Activated CD4-positive, alpha-beta T cell treated with anti-CD3 and anti-CD28 coated beads for 24 hours (primary cell): ENCODE measurements at regions not wholly inside any gene's neighbourhood (a gene's known extent, or its start where the extent isn't known, plus 50 kb on each side); places are given as distances from the start of the nearest gene placed in this dataset.

Experiments
- DNase-seq, 2 donors: peaks; one replicate each; pipeline ENCODE4 v3.0.0-alpha.2; 2020; ENCODE audit warnings: low read depth in 2 of 2

GRCh38 chr14:51473808-51474565, 177.7 kb upstream of the FRMD6 start:
- DNase-seq: no peak

DNA sequence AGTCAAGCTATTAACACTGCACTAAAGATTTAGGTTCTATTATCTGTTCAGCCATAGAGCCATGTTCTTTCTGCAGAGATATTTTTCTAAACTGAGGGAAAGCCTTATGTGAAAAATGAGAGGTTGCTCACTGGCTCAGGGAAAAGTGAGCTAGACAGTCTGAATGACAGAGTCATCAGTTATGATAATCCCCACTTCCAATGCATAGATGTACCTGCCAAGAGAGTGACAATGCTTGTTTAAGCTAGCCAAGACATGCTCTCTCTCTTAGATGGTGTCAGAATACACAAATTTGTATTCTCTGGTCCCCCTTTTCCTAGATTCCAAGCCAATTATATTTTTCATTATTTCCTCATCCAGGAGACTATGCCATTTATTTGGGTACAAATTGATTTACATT, 176.9 kb upstream of the FRMD6 start:
- DNase-seq: no peak

DNA sequence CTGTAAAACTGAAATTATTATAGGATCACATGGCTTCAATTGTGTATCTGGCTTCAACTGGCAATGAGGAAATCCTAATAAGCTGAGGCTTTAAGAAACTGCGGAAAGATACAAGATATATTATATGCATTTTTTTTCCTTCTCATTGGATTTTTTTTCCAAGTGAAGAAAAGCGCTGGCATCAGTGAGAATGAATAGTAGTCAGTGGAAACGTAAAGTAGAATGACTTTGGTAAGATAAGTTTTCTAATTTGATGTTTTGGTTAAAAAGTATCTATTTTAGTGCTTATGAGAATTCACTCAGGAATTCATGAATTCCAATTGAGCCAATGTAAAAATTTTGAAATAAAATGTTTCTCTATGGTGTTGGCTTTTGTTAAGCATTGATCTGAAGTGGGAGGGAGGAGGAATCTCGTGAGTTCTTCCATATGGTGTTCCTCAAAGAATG, 173.5 kb upstream of the FRMD6 start:
- no peak for DNase-seq

GRCh38 chr14:51479584-51480325, 172.0 kb upstream of the FRMD6 start:
- no peak for DNase-seq

DNA sequence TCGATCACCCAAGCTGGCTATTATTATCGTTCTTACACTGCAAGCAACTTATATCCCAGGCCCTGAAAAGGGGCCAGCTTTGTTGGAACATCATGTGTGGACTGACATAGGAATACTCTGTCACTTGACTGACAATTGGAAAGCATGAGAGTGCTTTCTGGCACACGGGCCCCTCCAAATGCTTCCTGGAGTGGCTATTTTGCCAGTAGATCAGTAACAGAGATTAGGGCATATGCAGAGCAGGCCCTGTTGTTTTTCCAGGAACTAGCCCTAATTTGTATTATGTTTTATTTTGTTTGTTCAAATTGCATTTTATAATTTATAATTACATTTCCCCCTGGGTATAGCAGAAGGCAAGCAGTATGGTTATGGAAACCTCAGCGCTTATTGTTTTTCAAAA, 170.1 kb upstream of the FRMD6 start:
- no peak for DNase-seq

GRCh38 chr14:51482102-51482501, 169.6 kb upstream of the FRMD6 start:
- DNase-seq: no peak

DNA sequence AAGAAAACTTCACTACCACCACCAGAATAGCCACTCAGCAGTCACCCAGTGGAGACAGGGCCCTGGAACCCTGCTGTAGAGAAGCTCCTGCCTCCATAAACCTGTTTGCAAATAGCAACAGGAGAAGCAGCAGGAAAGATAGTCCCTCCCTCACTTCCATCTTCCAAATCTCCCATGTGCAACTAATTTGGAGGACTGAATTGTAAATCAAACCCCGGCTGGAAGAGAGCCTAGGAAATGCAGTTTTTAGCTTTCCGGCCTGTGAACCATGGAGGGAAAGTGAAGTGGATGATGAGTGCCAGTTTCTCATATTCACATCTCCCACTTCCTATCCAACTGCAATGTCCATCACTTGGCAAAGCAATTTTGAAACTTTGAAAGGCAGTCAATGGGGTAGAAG, 167.2 kb upstream of the FRMD6 start:
- no peak for DNase-seq

GRCh38 chr14:51485733-51486132, 166.0 kb upstream of the FRMD6 start:
- no peak for DNase-seq

DNA sequence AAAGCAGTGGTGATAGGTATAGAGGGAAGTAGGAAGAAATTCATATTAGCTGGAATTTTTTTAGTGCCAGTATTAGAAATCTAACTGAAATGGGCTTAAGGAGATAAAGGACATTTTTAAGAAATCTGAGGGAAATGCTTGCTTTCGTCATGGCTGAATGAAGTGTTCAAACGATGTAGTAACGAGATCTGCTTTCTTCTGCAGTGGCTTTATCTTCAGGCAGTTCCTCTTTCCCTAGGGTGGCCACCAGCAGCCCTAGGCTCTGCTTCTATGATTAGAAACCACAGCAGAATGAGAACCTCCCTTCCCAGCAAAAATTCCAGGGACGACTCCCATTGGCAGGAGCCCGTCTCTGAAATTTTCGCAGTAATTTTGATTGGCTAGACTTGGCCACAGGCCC, 163.9 kb upstream of the FRMD6 start:
- no peak for DNase-seq

DNA sequence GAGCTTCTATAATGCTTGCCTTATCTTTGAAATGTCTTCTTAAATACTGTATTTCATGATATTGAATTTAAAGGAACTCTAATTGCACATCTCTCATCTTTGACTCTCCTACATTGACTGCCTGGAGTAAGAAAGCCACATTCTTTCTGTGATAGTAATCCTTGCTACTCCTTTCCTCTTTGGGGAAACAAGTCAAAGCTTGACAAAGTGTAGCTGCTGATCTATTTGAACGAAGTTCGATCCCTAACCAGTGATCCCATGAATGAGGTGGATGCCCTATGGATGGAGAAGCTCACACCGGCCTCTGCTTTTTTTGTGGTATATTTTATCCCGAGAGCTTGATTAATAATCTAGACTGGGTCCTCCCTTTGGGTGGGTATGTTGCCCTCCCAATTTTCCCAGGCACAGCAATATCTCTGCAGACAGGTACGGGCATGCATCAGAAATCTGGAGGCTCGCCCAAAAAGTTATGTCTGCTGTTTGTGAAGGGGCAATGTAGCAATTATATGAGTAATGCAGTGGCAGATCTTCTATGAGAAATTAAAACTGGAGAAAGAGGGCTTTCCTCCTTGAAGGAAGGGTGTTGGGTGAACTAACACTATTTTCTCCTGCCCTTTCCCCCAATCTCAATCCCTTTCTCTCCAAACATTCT, 163.0 kb upstream of the FRMD6 start:
- DNase-seq: no peak

- DNase-seq: no peak
Observed at GRCh38 chr14:51490205-51490604, 161.5 kb upstream of the FRMD6 start.

GRCh38 chr14:51491036-51491545, 160.6 kb upstream of the FRMD6 start:
- no peak for DNase-seq

- no peak for DNase-seq
Observed at GRCh38 chr14:51491776-51492175, 159.9 kb upstream of the FRMD6 start.

GRCh38 chr14:51495319-51495718, 156.4 kb upstream of the FRMD6 start:
- no peak for DNase-seq

- DNase-seq: no peak
Observed at GRCh38 chr14:51498411-51499227, 153.1 kb upstream of the FRMD6 start.

DNA sequence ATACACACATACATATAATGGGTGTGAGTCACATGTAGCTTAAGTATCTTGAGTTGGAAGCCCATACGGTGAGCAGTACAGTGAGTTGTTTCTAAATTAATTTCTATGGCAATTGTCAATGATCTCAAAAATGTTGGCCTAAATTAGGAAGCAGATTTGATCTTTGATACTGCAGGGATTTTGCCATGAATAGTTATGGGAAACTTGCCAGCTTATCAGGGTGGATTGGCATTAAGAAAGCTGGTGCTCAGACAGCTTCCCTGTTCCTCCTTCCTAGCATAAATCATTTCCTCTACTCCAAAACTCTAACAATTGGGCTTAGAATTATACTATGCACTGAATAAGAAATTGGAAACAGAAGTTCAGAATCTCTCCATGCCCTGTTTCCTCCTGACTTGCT, 150.9 kb upstream of the FRMD6 start:
- no peak for DNase-seq

- DNase-seq: no peak
Observed at GRCh38 chr14:51501746-51502145, 150.0 kb upstream of the FRMD6 start.

GRCh38 chr14:51504669-51505068, 147.0 kb upstream of the FRMD6 start:
- DNase-seq: no peak

- DNase-seq: no peak
Observed at GRCh38 chr14:51507511-51507905, 144.2 kb upstream of the FRMD6 start.

DNA sequence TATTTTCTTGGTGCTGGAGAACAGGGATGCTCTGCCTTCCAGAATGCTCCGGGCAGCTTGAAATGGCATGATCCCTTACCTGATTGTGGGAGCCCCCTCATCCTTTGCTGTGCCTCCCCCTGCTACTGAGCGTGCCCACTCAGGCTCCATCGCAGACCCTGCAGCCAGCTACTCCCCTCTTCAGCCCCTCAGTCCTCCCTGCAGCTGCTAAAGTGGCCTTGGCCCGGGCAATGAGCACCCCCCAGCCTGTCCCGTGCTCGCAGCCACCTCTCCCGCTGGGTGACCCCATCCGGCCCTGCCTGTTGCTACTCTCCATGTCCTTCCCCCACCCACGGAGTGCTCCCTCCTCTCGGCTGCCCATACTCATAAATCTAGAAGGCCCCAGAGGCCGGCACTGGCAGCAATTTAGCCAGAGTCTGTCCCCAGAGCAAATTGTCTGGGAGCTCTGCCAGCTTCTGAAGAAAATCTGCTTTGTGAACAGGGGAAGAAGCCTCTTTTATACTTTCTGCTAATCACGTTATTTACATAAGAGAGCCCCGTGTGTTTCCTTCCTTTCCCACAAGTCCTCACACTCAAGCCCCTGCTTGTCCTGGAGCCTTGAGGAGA, 143.7 kb upstream of the FRMD6 start:
- DNase-seq: no peak

DNA sequence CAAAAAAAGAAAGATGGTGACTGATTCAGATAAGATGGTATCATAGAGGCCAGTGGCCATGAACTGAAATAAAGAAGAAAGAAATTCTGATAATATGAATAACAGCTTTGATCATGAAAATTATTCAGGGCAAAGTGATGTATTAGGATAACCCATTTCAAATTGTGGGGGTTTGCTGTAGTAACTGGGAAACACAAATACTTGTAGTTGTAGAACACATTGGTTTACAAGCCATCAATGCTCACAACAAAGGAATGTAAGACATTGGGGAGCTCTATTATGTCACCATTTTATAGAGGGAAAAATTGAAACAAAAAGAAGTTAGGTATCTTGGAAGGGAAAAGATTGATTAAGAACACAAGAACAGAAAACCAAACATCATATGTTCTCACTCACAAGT, 140.4 kb upstream of the FRMD6 start:
- no peak for DNase-seq
